NCI-H2227 (cell line): ENCODE measurements at regions not wholly inside any gene's neighbourhood (a gene's known extent, or its start where the extent isn't known, plus 50 kb on each side); places are given as distances from the start of the nearest gene placed in this dataset.
"Not testable (repeated sequence)": the region's sequence is repeated elsewhere in the genome, so short reads cannot be mapped to it uniquely, and the experiment has no call there.

ENCODE experiments used
- DNase-seq: peaks from one replicate; lab custom pipeline; 2025; ENCODE audit not compliant: unreplicated experiment; lab: John Stamatoyannopoulos, UW

- no peak for DNase-seq
These were observed 76.8 kb downstream of the SOWAHC start for GRCh38 chr2:109690822-109691541.

GRCh38 chr2:109692013-109692743 lies 78.0 kb downstream of the SOWAHC start:
- no peak for DNase-seq

GRCh38 chr2:109692831-109693230 lies 78.7 kb downstream of the SOWAHC start:
- not testable (repeated sequence) for DNase-seq

- not testable (repeated sequence) for DNase-seq
These were observed 79.1 kb downstream of the SOWAHC start for GRCh38 chr2:109693292-109693691.

GRCh38 chr2:109694190-109694589 lies 80.0 kb downstream of the SOWAHC start:
- DNase-seq: no peak

- no peak for DNase-seq
These were observed 81.1 kb downstream of the SOWAHC start for GRCh38 chr2:109695290-109695689.

GRCh38 chr2:109699646-109700045 lies 85.5 kb downstream of the SOWAHC start:
- DNase-seq: peak; percentile 4

GRCh38 chr2:109700680-109701274 lies 86.6 kb downstream of the SOWAHC start:
- no peak for DNase-seq

GRCh38 chr2:109701362-109701761 lies 87.2 kb downstream of the SOWAHC start:
- no peak for DNase-seq

- DNase-seq: no peak
These were observed 88.3 kb downstream of the SOWAHC start for GRCh38 chr2:109702250-109702985.

- no peak for DNase-seq
These were observed 88.9 kb downstream of the SOWAHC start for GRCh38 chr2:109703077-109703476.

- DNase-seq: no peak
These were observed 89.6 kb downstream of the SOWAHC start for GRCh38 chr2:109703798-109704197.

GRCh38 chr2:109707281-109708147 lies 86.6 kb upstream of the RGPD5 start:
- peak; percentile 44 for DNase-seq

- DNase-seq: no peak
These were observed 83.4 kb upstream of the RGPD5 start for GRCh38 chr2:109710505-109711229.

GRCh38 chr2:109711230-109712122 lies 82.6 kb upstream of the RGPD5 start:
- DNase-seq: peak; percentile 4

- DNase-seq: no peak
These were observed 82.0 kb upstream of the RGPD5 start for GRCh38 chr2:109712123-109712449.

- DNase-seq: no peak
These were observed 81.4 kb upstream of the RGPD5 start for GRCh38 chr2:109712746-109713145.

GRCh38 chr2:109715313-109715805 lies 78.7 kb upstream of the RGPD5 start:
- no peak for DNase-seq

- DNase-seq: not testable (repeated sequence)
These were observed 77.5 kb upstream of the RGPD5 start for GRCh38 chr2:109716596-109716995.
